ENCODE measurements at regions not wholly inside any gene's neighbourhood (a gene's known extent, or its start where the extent isn't known, plus 50 kb on each side); places are given as distances from the start of the nearest gene placed in this dataset.

GRCh38 chr7:13166801-13167200 is 479.4 kb downstream of the ARL4A start:
- H3K27ac ChIP-seq (ENCODE audit: low read depth, low read length), result no peak overlapping the region
- H3K9me3 ChIP-seq (ENCODE audit: insufficient read depth, low read length), result no peaks in the 10 kb centered on the region
- H2AFZ ChIP-seq (ENCODE audit: low read depth, low read length, severe bottlenecking), result no peak overlapping the region
- no peaks in the 10 kb centered on the region for H3K79me2 ChIP-seq (ENCODE audit: insufficient read depth, low read length)
- no peaks in the 10 kb centered on the region for H3K9me2 ChIP-seq (replicated peaks; ENCODE audit: insufficient read depth, low read length)
- TF ChIP-seq CTCF (IDR thresholded peaks at IDR 0.05; ENCODE audit: insufficient read depth, low read length, poor library complexity, severe bottlenecking), result no peak
- TF ChIP-seq EZH2phosphoT487 (conservative IDR thresholded peaks at IDR 0.05; ENCODE audit: low read length), result no peak
- H3K27me3 ChIP-seq (ENCODE audit: low read length), result no peaks in the 10 kb centered on the region
- H3K4me3 ChIP-seq (ENCODE audit: insufficient read depth, low read length, poor library complexity, severe bottlenecking), result no peak overlapping the region
- H4K20me1 ChIP-seq (ENCODE audit: low read depth, low read length), result no peaks in the 10 kb centered on the region
- no peak overlapping the region for H3K9ac ChIP-seq (ENCODE audit: low read length)
- no peaks in the 10 kb centered on the region for H3F3A ChIP-seq (ENCODE audit: insufficient read depth)
- no peaks in the 10 kb centered on the region for H3K36me3 ChIP-seq (ENCODE audit: low read length)
- no peak overlapping the region for H3K4me2 ChIP-seq (ENCODE audit: low read depth, low read length, poor library complexity, severe bottlenecking)

GRCh38 chr7:13169356-13169755 is 481.9 kb downstream of the ARL4A start:
- Histone ChIP-seq H3K9ac (ENCODE audit: low read length) (no peak overlapping the region), H2AFZ (ENCODE audit: low read depth, low read length, severe bottlenecking) (no peak overlapping the region), H3K9me2 (replicated peaks; ENCODE audit: insufficient read depth, low read length) (no peaks in the 10 kb centered on the region), H3K4me3 (ENCODE audit: insufficient read depth, low read length, poor library complexity, severe bottlenecking) (no peak overlapping the region), H3K27ac (ENCODE audit: low read depth, low read length) (no peak overlapping the region), H3K27me3 (ENCODE audit: low read length) (no peaks in the 10 kb centered on the region), H3K36me3 (ENCODE audit: low read length) (no peaks in the 10 kb centered on the region), H3K79me2 (ENCODE audit: insufficient read depth, low read length) (no peaks in the 10 kb centered on the region), H3K4me2 (ENCODE audit: low read depth, low read length, poor library complexity, severe bottlenecking) (no peak overlapping the region), H4K20me1 (ENCODE audit: low read depth, low read length) (no peaks in the 10 kb centered on the region), H3K9me3 (ENCODE audit: insufficient read depth, low read length) (no peaks in the 10 kb centered on the region), H3F3A (ENCODE audit: insufficient read depth) (no peaks in the 10 kb centered on the region)
- TF ChIP-seq CTCF (IDR thresholded peaks at IDR 0.05; ENCODE audit: insufficient read depth, low read length, poor library complexity, severe bottlenecking) (no peak), EZH2phosphoT487 (conservative IDR thresholded peaks at IDR 0.05; ENCODE audit: low read length) (no peak)

- H3K4me3 ChIP-seq (ENCODE audit: insufficient read depth, low read length, poor library complexity, severe bottlenecking), result no peak overlapping the region
- H3K4me2 ChIP-seq (ENCODE audit: low read depth, low read length, poor library complexity, severe bottlenecking), result no peak overlapping the region
- no peaks in the 10 kb centered on the region for H3F3A ChIP-seq (ENCODE audit: insufficient read depth)
- no peak for TF ChIP-seq EZH2phosphoT487 (conservative IDR thresholded peaks at IDR 0.05; ENCODE audit: low read length)
- no peak for TF ChIP-seq CTCF (IDR thresholded peaks at IDR 0.05; ENCODE audit: insufficient read depth, low read length, poor library complexity, severe bottlenecking)
- no peaks in the 10 kb centered on the region for H4K20me1 ChIP-seq (ENCODE audit: low read depth, low read length)
- H3K79me2 ChIP-seq (ENCODE audit: insufficient read depth, low read length), result no peaks in the 10 kb centered on the region
- no peak overlapping the region for H3K9ac ChIP-seq (ENCODE audit: low read length)
- no peaks in the 10 kb centered on the region for H3K9me2 ChIP-seq (replicated peaks; ENCODE audit: insufficient read depth, low read length)
- no peak overlapping the region for H2AFZ ChIP-seq (ENCODE audit: low read depth, low read length, severe bottlenecking)
- H3K9me3 ChIP-seq (ENCODE audit: insufficient read depth, low read length), result no peaks in the 10 kb centered on the region
- no peak overlapping the region for H3K27ac ChIP-seq (ENCODE audit: low read depth, low read length)
- H3K27me3 ChIP-seq (ENCODE audit: low read length), result no peaks in the 10 kb centered on the region
- no peaks in the 10 kb centered on the region for H3K36me3 ChIP-seq (ENCODE audit: low read length)
These were observed 487.6 kb downstream of the ARL4A start for GRCh38 chr7:13174991-13175390.

Measured in SU-DHL-6 (cell line).